ENCODE measurements at regions not wholly inside any gene's neighbourhood (a gene's known extent, or its start where the extent isn't known, plus 50 kb on each side); places are given as distances from the start of the nearest gene placed in this dataset.

DNA sequence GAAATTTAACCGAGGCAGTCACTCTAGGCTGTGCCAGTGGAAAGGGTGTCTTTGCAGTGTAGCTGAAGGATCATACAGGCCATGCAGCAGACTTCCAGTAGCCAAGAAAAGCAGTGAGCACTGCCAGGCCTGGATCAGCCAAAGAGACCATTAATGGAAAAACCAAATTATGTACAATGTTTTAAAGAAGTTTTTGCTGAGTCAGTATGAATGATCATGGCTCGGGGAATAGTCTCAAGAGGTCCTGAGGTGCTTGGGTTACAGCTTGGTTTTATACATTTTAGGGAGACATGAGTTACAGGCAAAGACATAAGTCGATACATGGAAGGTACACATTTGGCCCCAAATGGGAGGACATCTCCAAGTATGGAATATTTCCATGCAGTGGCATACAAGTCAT is 141.3 kb downstream of the YTHDC2 start (continued):
- TF ChIP-seq, protein P1, sequence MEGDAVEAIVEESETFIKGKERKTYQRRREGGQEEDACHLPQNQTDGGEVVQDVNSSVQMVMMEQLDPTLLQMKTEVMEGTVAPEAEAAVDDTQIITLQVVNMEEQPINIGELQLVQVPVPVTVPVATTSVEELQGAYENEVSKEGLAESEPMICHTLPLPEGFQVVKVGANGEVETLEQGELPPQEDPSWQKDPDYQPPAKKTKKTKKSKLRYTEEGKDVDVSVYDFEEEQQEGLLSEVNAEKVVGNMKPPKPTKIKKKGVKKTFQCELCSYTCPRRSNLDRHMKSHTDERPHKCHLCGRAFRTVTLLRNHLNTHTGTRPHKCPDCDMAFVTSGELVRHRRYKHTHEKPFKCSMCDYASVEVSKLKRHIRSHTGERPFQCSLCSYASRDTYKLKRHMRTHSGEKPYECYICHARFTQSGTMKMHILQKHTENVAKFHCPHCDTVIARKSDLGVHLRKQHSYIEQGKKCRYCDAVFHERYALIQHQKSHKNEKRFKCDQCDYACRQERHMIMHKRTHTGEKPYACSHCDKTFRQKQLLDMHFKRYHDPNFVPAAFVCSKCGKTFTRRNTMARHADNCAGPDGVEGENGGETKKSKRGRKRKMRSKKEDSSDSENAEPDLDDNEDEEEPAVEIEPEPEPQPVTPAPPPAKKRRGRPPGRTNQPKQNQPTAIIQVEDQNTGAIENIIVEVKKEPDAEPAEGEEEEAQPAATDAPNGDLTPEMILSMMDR (conservative IDR thresholded peaks at IDR 0.05; ENCODE audit: low read depth in 2 of 2), result no peak
- no peak for TF ChIP-seq JUNB (IDR thresholded peaks at IDR 0.05; ENCODE audit: unreplicated experiment)
- TF ChIP-seq POLR2AphosphoS5 (IDR thresholded peaks at IDR 0.05; ENCODE audit: low read depth), result no peak
- no peak for TF ChIP-seq ETS1 (IDR thresholded peaks at IDR 0.05)

GRCh38 chr5:113660206-113660605 is 146.7 kb downstream of the YTHDC2 start:
- Histone ChIP-seq H3K36me3 (ENCODE audit: insufficient read depth) (no peaks in the 10 kb centered on the region), H3K79me2 (replicated peaks; ENCODE audit: insufficient read depth) (no peaks in the 10 kb centered on the region), H3K27ac (ENCODE audit: low read depth) (no peak overlapping the region), H3K4me3 (no peak overlapping the region), H3K4me2 (no peak overlapping the region), H3K4me1 (ENCODE audit: insufficient read depth) (no peaks in the 10 kb centered on the region), H3K9me2 (ENCODE audit: insufficient read depth) (peaks cover 3% of the 10 kb centered on the region; the same call in 1 of the 2 replicates), H3F3A (replicated peaks; ENCODE audit: low read depth) (no peaks in the 10 kb centered on the region), H2AFZ (peak overlapping the region; percentile 38; the same call in 1 of the 2 replicates), H3K27me3 (ENCODE audit: insufficient read depth) (no peaks in the 10 kb centered on the region), H4K20me1 (replicated peaks; ENCODE audit: insufficient read depth) (no peaks in the 10 kb centered on the region)
- Mint-ChIP-seq H3K4me3 (no peak overlapping the region), H3K27me3 (ENCODE audit: insufficient read depth, low read depth, poor library complexity) (no peaks in the 10 kb centered on the region), H3K4me1 (peaks cover 4% of the 10 kb centered on the region; the same call in 2 of the 3 replicates), H3K36me3 (ENCODE audit: low read depth) (no peaks in the 10 kb centered on the region), H3K27ac (no peak overlapping the region), H3K9me3 (no peaks in the 10 kb centered on the region)
- TF ChIP-seq, protein P1 (conservative IDR thresholded peaks at IDR 0.05; ENCODE audit: low read depth in 2 of 2), result no peak
- TF ChIP-seq ZNF331 (CRISPR knock-in tag; IDR thresholded peaks at IDR 0.05; ENCODE audit: low read depth), result no peak
- DNase-seq (ENCODE audit: low spot score) (no peak), ATAC-seq (no peak; the same call in 2 of the 3 replicates)

- H3K4me1 Mint-ChIP-seq, result peaks cover 4% of the 10 kb centered on the region; the same call in 2 of the 3 replicates
- Histone ChIP-seq H3F3A (replicated peaks; ENCODE audit: low read depth) (no peaks in the 10 kb centered on the region), H3K4me3 (no peak overlapping the region), H3K36me3 (ENCODE audit: insufficient read depth) (no peaks in the 10 kb centered on the region), H3K4me1 (ENCODE audit: insufficient read depth) (no peaks in the 10 kb centered on the region), H3K4me2 (no peak overlapping the region), H2AFZ (no peak overlapping the region; the same call in 1 of the 2 replicates), H3K27me3 (ENCODE audit: insufficient read depth) (no peaks in the 10 kb centered on the region), H3K79me2 (replicated peaks; ENCODE audit: insufficient read depth) (no peaks in the 10 kb centered on the region), H3K9me2 (ENCODE audit: insufficient read depth) (peaks cover 3% of the 10 kb centered on the region; the same call in 1 of the 2 replicates), H3K27ac (ENCODE audit: low read depth) (no peak overlapping the region), H4K20me1 (replicated peaks; ENCODE audit: insufficient read depth) (no peaks in the 10 kb centered on the region)
- H3K27me3 Mint-ChIP-seq (ENCODE audit: insufficient read depth, low read depth, poor library complexity), result no peaks in the 10 kb centered on the region
- H3K36me3 Mint-ChIP-seq (ENCODE audit: low read depth), result no peaks in the 10 kb centered on the region
- no peak for DNase-seq (ENCODE audit: low spot score)
- no peak overlapping the region for H3K27ac Mint-ChIP-seq
- no peak for ATAC-seq
- H3K9me3 Mint-ChIP-seq, result no peaks in the 10 kb centered on the region
- H3K4me3 Mint-ChIP-seq, result no peak overlapping the region
- no peak for TF ChIP-seq ZNF331 (CRISPR knock-in tag; IDR thresholded peaks at IDR 0.05; ENCODE audit: low read depth)
- TF ChIP-seq, protein P2, sequence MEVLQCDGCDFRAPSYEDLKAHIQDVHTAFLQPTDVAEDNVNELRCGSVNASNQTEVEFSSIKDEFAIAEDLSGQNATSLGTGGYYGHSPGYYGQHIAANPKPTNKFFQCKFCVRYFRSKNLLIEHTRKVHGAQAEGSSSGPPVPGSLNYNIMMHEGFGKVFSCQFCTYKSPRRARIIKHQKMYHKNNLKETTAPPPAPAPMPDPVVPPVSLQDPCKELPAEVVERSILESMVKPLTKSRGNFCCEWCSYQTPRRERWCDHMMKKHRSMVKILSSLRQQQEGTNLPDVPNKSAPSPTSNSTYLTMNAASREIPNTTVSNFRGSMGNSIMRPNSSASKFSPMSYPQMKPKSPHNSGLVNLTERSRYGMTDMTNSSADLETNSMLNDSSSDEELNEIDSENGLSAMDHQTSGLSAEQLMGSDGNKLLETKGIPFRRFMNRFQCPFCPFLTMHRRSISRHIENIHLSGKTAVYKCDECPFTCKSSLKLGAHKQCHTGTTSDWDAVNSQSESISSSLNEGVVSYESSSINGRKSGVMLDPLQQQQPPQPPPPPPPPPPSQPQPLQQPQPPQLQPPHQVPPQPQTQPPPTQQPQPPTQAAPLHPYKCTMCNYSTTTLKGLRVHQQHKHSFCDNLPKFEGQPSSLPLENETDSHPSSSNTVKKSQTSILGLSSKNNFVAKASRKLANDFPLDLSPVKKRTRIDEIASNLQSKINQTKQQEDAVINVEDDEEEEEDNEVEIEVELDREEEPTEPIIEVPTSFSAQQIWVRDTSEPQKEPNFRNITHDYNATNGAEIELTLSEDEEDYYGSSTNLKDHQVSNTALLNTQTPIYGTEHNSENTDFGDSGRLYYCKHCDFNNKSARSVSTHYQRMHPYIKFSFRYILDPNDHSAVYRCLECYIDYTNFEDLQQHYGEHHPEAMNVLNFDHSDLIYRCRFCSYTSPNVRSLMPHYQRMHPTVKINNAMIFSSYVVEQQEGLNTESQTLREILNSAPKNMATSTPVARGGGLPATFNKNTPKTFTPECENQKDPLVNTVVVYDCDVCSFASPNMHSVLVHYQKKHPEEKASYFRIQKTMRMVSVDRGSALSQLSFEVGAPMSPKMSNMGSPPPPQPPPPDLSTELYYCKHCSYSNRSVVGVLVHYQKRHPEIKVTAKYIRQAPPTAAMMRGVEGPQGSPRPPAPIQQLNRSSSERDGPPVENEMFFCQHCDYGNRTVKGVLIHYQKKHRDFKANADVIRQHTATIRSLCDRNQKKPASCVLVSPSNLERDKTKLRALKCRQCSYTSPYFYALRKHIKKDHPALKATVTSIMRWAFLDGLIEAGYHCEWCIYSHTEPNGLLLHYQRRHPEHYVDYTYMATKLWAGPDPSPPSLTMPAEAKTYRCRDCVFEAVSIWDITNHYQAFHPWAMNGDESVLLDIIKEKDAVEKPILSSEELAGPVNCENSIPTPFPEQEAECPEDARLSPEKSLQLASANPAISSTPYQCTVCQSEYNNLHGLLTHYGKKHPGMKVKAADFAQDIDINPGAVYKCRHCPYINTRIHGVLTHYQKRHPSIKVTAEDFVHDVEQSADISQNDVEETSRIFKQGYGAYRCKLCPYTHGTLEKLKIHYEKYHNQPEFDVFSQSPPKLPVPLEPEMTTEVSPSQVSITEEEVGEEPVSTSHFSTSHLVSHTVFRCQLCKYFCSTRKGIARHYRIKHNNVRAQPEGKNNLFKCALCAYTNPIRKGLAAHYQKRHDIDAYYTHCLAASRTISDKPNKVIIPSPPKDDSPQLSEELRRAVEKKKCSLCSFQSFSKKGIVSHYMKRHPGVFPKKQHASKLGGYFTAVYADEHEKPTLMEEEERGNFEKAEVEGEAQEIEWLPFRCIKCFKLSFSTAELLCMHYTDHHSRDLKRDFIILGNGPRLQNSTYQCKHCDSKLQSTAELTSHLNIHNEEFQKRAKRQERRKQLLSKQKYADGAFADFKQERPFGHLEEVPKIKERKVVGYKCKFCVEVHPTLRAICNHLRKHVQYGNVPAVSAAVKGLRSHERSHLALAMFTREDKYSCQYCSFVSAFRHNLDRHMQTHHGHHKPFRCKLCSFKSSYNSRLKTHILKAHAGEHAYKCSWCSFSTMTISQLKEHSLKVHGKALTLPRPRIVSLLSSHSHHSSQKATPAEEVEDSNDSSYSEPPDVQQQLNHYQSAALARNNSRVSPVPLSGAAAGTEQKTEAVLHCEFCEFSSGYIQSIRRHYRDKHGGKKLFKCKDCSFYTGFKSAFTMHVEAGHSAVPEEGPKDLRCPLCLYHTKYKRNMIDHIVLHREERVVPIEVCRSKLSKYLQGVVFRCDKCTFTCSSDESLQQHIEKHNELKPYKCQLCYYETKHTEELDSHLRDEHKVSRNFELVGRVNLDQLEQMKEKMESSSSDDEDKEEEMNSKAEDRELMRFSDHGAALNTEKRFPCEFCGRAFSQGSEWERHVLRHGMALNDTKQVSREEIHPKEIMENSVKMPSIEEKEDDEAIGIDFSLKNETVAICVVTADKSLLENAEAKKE (CRISPR knock-in tag; IDR thresholded peaks at IDR 0.05), result no peak
Measured at GRCh38 chr5:113660706-113661250, 147.3 kb downstream of the YTHDC2 start.
